GM18511 (cell line): ENCODE measurements at regions not wholly inside any gene's neighbourhood (a gene's known extent, or its start where the extent isn't known, plus 50 kb on each side); places are given as distances from the start of the nearest gene placed in this dataset.
"Not testable (repeated sequence)": the region's sequence is repeated elsewhere in the genome, so short reads cannot be mapped to it uniquely, and the experiment has no call there.

Experiments used
- ATAC-seq: cut with Tn5 transposase; IDR thresholded peaks from one replicate; pipeline ENCODE4 v1.9.1; 2021; ENCODE audit warnings: mild to moderate bottlenecking, moderate library complexity; ENCODE audit not compliant: unreplicated experiment

DNA sequence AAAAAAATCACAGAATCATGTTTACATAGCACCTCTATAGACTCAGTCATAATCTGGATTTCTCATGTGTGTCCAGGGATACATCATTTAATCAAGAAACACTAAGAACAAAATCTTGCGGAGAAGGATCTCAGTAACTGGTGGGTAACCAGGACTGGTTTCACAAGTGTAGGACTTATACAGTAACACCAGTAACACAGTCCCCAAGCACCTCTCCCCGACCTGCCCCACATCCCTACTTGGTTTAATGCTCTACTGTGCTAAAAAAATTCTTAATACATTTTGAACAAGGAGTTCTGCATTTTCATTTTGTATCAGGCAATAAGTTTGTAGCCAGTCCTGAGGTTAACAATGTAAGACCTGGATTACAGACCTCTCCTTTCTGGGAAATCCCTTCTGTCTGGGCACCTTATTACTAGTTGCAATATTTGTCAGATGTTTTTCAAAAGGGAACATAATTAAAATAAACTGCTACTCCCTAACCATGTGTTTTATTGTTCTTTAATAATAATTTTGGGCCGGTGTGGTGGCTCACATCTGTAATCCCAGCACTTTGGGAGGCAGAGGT, 57.6 kb upstream of the BBX start:
- ATAC-seq: no peak

DNA sequence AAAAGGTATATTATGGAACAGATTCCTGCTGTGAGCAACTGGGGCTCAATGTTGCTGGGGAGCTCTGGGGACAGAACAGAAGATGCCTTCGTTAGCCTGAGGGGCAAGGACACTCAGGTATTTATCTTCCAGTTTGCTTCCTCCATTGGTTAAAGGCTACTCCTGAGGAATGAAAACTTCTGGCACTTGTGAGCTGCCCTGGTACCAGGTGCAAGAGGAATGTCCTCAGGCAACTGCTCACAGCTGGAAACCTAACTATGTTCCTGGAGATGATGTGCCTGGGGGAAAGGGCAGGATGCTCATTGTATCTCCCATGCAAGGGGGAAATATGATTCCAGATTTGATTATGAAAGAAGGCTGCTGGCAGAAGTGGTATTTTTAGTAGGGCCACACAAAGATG, 54.0 kb upstream of the BBX start:
- ATAC-seq: no peak

DNA sequence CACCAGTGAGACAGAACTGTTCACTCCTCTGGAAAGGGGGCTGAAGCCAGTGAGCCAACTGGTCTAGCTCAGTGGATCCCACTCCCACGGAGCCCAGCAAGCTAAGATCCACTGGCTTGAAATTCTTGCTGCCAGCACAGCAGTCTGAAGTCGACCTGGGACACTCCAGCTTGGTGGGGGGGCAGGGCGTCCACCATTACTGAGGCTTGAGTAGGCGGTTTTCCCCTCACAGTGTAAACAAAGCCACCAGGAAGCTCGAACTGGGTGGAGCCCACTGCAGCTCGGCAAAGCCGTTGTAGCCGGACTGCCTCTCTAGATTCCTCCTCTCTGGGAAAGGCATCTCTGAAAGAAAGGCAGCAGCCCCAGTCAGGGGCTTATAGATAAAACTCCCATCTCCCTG, 52.3 kb upstream of the BBX start:
- ATAC-seq: not testable (repeated sequence)
